Lower lobe of right lung (tissue), 2 donors: ENCODE measurements at regions not wholly inside any gene's neighbourhood (a gene's known extent, or its start where the extent isn't known, plus 50 kb on each side); places are given as distances from the start of the nearest gene placed in this dataset.
A peak's percentile ranks its signal among the peaks of the same experiment; 100 is the strongest.

Experiments
- ATAC-seq, 2 donors: fragments of 200-7000 bp; cut with Tn5 transposase; one replicate each; pipeline ENCODE4 v1.9.1; 2020 to 2022; ENCODE audit warnings: mild to moderate bottlenecking in 2 of 2, moderate library complexity in 2 of 2
- DNase-seq: peaks from one replicate; pipeline ENCODE4 v3.0.0-alpha.2; 2020
- H3K27ac ChIP-seq: fragments of 200-600 bp; one replicate; pipeline ENCODE4 v1.8.0; 2022
- H3K27me3 ChIP-seq: fragments of 200-600 bp; one replicate; pipeline ENCODE4 v1.8.0; 2022; ENCODE audit warnings: low read depth
- H3K36me3 ChIP-seq: fragments of 200-600 bp; one replicate; pipeline ENCODE4 v1.8.0; 2022; ENCODE audit warnings: mild to moderate bottlenecking
- H3K4me1 ChIP-seq: fragments of 200-600 bp; one replicate; pipeline ENCODE4 v1.8.0; 2022
- H3K4me3 ChIP-seq: fragments of 200-600 bp; one replicate; pipeline ENCODE4 v1.8.0; 2022; ENCODE audit warnings: mild to moderate bottlenecking
- H3K9me3 ChIP-seq: fragments of 200-600 bp; one replicate; pipeline ENCODE4 v1.8.0; 2022
- CTCF ChIP-seq: fragments of 200-600 bp; IDR thresholded peaks from one replicate; pipeline ENCODE4 v1.8.0; 2022; ENCODE audit warnings: antibody characterized with exemption, mild to moderate bottlenecking
- intact Hi-C: fragments of 100-400 bp; cut with DNase I; formaldehyde crosslinking; loops from one replicate; pipeline ENCODE4 v1.11.0; 2022
- donor health status: DM: no; HTN: yes; CAD: no; lungs with severe emphysema.

GRCh38 chr5:3375586-3376311 is 219.9 kb upstream of the IRX1 start:
- DNase-seq = no peak
- H3K36me3 ChIP-seq = no peaks in the 10 kb centered on the region
- intact Hi-C loops = no loop called here
- no peak overlapping the region for H3K27ac ChIP-seq
- no peaks in the 10 kb centered on the region for H3K4me1 ChIP-seq
- peaks cover 24% of the 10 kb centered on the region for H3K9me3 ChIP-seq
- no peaks in the 10 kb centered on the region for H3K27me3 ChIP-seq
- TF ChIP-seq CTCF = no peak
- no peak overlapping the region for H3K4me3 ChIP-seq
- ATAC-seq = no peak

- no peak for ATAC-seq
- TF ChIP-seq CTCF = no peak
Observed at GRCh38 chr5:3373391-3373790, 222.2 kb upstream of the IRX1 start.

GRCh38 chr5:3372289-3372688 is 223.3 kb upstream of the IRX1 start:
- no peaks in the 10 kb centered on the region for H3K27me3 ChIP-seq
- no peak overlapping the region for H3K4me3 ChIP-seq
- intact Hi-C loops = no loop called here
- no peak for ATAC-seq
- TF ChIP-seq CTCF = no peak
- H3K36me3 ChIP-seq = no peaks in the 10 kb centered on the region
- peaks cover 24% of the 10 kb centered on the region for H3K9me3 ChIP-seq
- no peaks in the 10 kb centered on the region for H3K4me1 ChIP-seq
- no peak for DNase-seq
- no peak overlapping the region for H3K27ac ChIP-seq

More at GRCh38 chr5:3373391-3373790, 222.2 kb upstream of the IRX1 start:
- Histone ChIP-seq H3K36me3 (no peaks in the 10 kb centered on the region), H3K4me3 (no peak overlapping the region), H3K9me3 (peaks cover 24% of the 10 kb centered on the region), H3K27me3 (no peaks in the 10 kb centered on the region), H3K27ac (no peak overlapping the region), H3K4me1 (no peaks in the 10 kb centered on the region)
- intact Hi-C loops = no loop called here
- DNase-seq = no peak

- no peak for DNase-seq
- intact Hi-C loops = no loop called here
- no peak for TF ChIP-seq CTCF
- peak in 1 of 2 donors; percentile 32 for ATAC-seq
- H3K4me1 ChIP-seq = no peaks in the 10 kb centered on the region
- no peak overlapping the region for H3K4me3 ChIP-seq
- H3K27ac ChIP-seq = no peak overlapping the region
- H3K9me3 ChIP-seq = no peaks in the 10 kb centered on the region
- no peaks in the 10 kb centered on the region for H3K36me3 ChIP-seq
- H3K27me3 ChIP-seq = no peaks in the 10 kb centered on the region
Observed at GRCh38 chr5:3365501-3366215, 230.0 kb upstream of the IRX1 start.

- H3K27me3 ChIP-seq = no peaks in the 10 kb centered on the region
- no peaks in the 10 kb centered on the region for H3K4me1 ChIP-seq
- H3K36me3 ChIP-seq = no peaks in the 10 kb centered on the region
- TF ChIP-seq CTCF = no peak
- no peaks in the 10 kb centered on the region for H3K9me3 ChIP-seq
- no peak for DNase-seq
- H3K27ac ChIP-seq = no peak overlapping the region
- no peak for ATAC-seq
- intact Hi-C loops = no loop called here
- H3K4me3 ChIP-seq = no peak overlapping the region
Observed at GRCh38 chr5:3364941-3365340, 230.7 kb upstream of the IRX1 start.
